Body of pancreas (tissue), 4 donors: ENCODE measurements at regions not wholly inside any gene's neighbourhood (a gene's known extent, or its start where the extent isn't known, plus 50 kb on each side); places are given as distances from the start of the nearest gene placed in this dataset.

ENCODE experiments used
- ATAC-seq: fragments of 150-250 bp; one replicate; pipeline ENCODE4 v1.9.1; 2016
- DNase-seq, 4 donors: peaks; one replicate each; pipeline ENCODE4 v3.0.0-alpha.2; 2019
- H3K27ac ChIP-seq, 4 donors: fragments of 200-600 bp; sonication (generic); 1 replicate in 3 of 4; 2 replicates in 1 of 4; pipeline versions ENCODE4 v1.5.1 to v1.6.1; 2016 to 2019; ENCODE audit warnings: mild to moderate bottlenecking in 1 of 4, mixed read lengths in 1 of 4, moderate library complexity in 1 of 4
- H3K27me3 ChIP-seq, 2 donors: fragments of 200-600 bp; sonication (generic); one replicate each; pipeline ENCODE4 v1.6.0; 2016; ENCODE audit warnings: mild to moderate bottlenecking in 1 of 2
- H3K36me3 ChIP-seq, 2 donors: fragments of 200-600 bp; sonication (generic); replicated peaks in 1 of 2; 2 replicates each; pipeline ENCODE4 v1.5.1; 2016; ENCODE audit warnings: low read depth in 2 of 2; ENCODE audit not compliant: insufficient read depth in 1 of 2
- H3K4me1 ChIP-seq: fragments of 200-600 bp; sonication (generic); one replicate; pipeline ENCODE4 v1.6.0; 2016
- H3K4me3 ChIP-seq, 2 donors: fragments of 200-600 bp; sonication (generic); 1 replicate in 1 of 2; 2 replicates in 1 of 2; pipeline ENCODE4 v1.5.1; 2016 to 2019
- H3K9me3 ChIP-seq, 3 donors: fragments of 200-600 bp; sonication (generic); 1 replicate in 2 of 3; 2 replicates in 1 of 3; pipeline ENCODE4 v1.5.1; 2016
- CTCF ChIP-seq, 7 experiments: fragments of 450-650 bp in 4 of 7; fragments of 200-600 bp in 3 of 7; sonication (generic) in 3 of 7; IDR thresholded peaks; one replicate each; pipeline ENCODE4 v1.5.1; 2016 to 2019; ENCODE audit warnings: antibody characterized with exemption in 7 of 7
- POLR2A ChIP-seq, 3 donors: fragments of 450-650 bp; IDR thresholded peaks; one replicate each; pipeline ENCODE4 v1.6.1; 2016; ENCODE audit warnings: antibody characterized with exemption in 3 of 3, mild to moderate bottlenecking in 2 of 3
- WGBS, 2 donors: methylation state at CpG; one replicate each; pipeline ENCODE4 v1.1.5; 2017; 5-methylcytosine and 5-hydroxymethylcytosine counted together
- intact Hi-C: fragments of 100-400 bp; cut with DNase I; formaldehyde crosslinking; loops from one replicate; pipeline ENCODE4 v1.15.1; 2023

- DNase-seq (no peak), ATAC-seq (no peak)
- TF ChIP-seq CTCF (IDR thresholded peaks at IDR 0.05) (no peak), POLR2A (IDR thresholded peaks at IDR 0.05) (no peak)
- intact Hi-C loops = no loop called here
- Histone ChIP-seq H3K36me3 (no peaks in the 10 kb centered on the region), H3K4me1 (no peaks in the 10 kb centered on the region), H3K27ac (no peak overlapping the region), H3K27me3 (no peaks in the 10 kb centered on the region), H3K9me3 (no peaks in the 10 kb centered on the region), H3K4me3 (no peak overlapping the region)
- WGBS, 2 donors = 73 to 78% methylated on average over 3 of the region's 3 CpGs
Measured at GRCh38 chr2:176463546-176463945, 194.3 kb downstream of the MTX2 start.

- no peaks in the 10 kb centered on the region for H3K4me1 ChIP-seq
- no peak overlapping the region for H3K4me3 ChIP-seq
- no peaks in the 10 kb centered on the region for H3K27me3 ChIP-seq
- DNase-seq (no peak), ATAC-seq (no peak)
- no peaks in the 10 kb centered on the region for H3K36me3 ChIP-seq
- H3K27ac ChIP-seq = no peak overlapping the region
- 34 to 35% methylated on average over 10 of the region's 10 CpGs for WGBS, 2 donors
- H3K9me3 ChIP-seq = no peaks in the 10 kb centered on the region
- TF ChIP-seq POLR2A (IDR thresholded peaks at IDR 0.05) (no peak), CTCF (IDR thresholded peaks at IDR 0.05) (no peak)
- intact Hi-C loops = no loop called here
Measured at GRCh38 chr2:176464886-176465564, 195.8 kb downstream of the MTX2 start.

- Histone ChIP-seq H3K4me1 (no peaks in the 10 kb centered on the region), H3K27me3 (no peaks in the 10 kb centered on the region), H3K36me3 (no peaks in the 10 kb centered on the region), H3K4me3 (no peak overlapping the region), H3K9me3 (no peaks in the 10 kb centered on the region), H3K27ac (no peak overlapping the region)
- TF ChIP-seq POLR2A (IDR thresholded peaks at IDR 0.05) = no peak
- TF ChIP-seq CTCF (IDR thresholded peaks at IDR 0.05) = no peak
- 38 to 40% methylated on average over 5 of the region's 5 CpGs for WGBS, 2 donors
- intact Hi-C loops = no loop called here
- no peak for DNase-seq
- no peak for ATAC-seq
Measured at GRCh38 chr2:176466918-176467452, 197.7 kb downstream of the MTX2 start.

- ATAC-seq (no peak), DNase-seq (no peak)
- WGBS, 2 donors = 73 to 77% methylated on average over 6 of the region's 6 CpGs
- H3K9me3 ChIP-seq = no peaks in the 10 kb centered on the region
- H3K4me3 ChIP-seq = no peak overlapping the region
- TF ChIP-seq CTCF (IDR thresholded peaks at IDR 0.05) = no peak
- no peak for TF ChIP-seq POLR2A (IDR thresholded peaks at IDR 0.05)
- H3K27me3 ChIP-seq = no peaks in the 10 kb centered on the region
- no peaks in the 10 kb centered on the region for H3K36me3 ChIP-seq
- H3K27ac ChIP-seq = no peak overlapping the region
- no peaks in the 10 kb centered on the region for H3K4me1 ChIP-seq
- intact Hi-C loops = no loop called here
Measured at GRCh38 chr2:176467595-176467994, 198.4 kb downstream of the MTX2 start.
